ENCODE measurements at regions not wholly inside any gene's neighbourhood (a gene's known extent, or its start where the extent isn't known, plus 50 kb on each side); places are given as distances from the start of the nearest gene placed in this dataset.

GRCh38 chr9:99572567-99572966, 249.1 kb upstream of the NR4A3 start:
- TF ChIP-seq CTCF (IDR thresholded peaks at IDR 0.05; ENCODE audit: low read depth, low read length, poor library complexity, severe bottlenecking) (no peak), EZH2phosphoT487 (IDR thresholded peaks at IDR 0.05; ENCODE audit: borderline replicate concordance, low read length) (no peak)

Measured in DOHH2 (cell line).